Activated CD4-positive, alpha-beta T cell treated with anti-CD3 and anti-CD28 coated beads, Interleukin-2, amount 50 U/mL, for 4 hours (primary cell): ENCODE measurements at regions not wholly inside any gene's neighbourhood (a gene's known extent, or its start where the extent isn't known, plus 50 kb on each side); places are given as distances from the start of the nearest gene placed in this dataset.

Experiments used
- DNase-seq, 2 experiments: peaks; one replicate each; pipeline ENCODE4 v3.0.0-alpha.2; 2020

DNA sequence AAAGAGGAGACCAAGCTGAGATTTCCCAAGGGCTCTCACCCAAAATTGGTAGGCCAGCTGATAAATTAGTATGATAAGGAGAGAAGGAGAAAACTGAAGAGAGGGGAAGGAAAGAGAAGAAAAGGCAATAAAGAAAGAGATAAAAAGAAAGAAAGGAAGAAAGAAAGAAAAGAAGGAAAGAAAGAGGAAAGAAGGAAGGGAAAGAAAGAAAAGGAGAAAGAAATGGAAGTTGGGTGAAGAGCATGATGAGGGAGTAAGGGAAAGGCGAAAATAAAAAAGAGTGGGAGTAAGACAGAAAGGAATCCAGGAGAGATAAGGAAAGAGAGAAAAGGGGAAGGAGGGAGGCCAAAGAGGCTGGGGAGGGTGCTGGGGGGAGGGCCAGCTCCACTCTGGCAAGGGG lies 95.4 kb downstream of the MRM1 start:
- DNase-seq, result no peak

DNA sequence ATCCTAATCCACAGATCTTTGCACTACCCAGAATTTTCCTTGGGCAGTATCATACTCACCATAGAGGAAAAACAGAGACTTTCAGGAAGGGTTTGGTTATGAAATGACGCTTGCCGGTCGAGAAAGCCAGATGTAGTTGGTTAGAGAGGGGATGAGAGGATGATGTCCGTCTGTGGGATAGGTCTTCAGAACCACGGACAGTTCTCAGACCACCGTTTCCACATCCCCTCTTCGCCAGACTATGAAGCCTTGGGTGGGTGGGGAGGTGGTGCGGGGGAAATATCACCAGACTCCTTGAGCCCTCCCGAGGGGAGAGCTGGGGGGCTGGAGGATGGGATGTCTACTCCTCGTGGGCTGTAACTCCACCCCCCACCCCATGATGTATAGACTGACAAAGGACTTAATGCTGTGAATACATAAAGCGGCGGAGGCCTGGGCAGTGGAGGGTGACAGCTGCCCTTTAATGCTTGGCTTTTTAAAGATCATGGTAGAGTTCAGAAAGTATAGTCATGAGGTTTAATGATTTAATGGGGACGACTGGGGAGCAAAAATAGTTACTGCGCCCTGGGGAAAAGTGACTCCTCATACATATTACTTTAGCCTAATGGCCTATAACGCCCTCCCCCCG lies 96.6 kb downstream of the MRM1 start:
- no peak for DNase-seq

DNA sequence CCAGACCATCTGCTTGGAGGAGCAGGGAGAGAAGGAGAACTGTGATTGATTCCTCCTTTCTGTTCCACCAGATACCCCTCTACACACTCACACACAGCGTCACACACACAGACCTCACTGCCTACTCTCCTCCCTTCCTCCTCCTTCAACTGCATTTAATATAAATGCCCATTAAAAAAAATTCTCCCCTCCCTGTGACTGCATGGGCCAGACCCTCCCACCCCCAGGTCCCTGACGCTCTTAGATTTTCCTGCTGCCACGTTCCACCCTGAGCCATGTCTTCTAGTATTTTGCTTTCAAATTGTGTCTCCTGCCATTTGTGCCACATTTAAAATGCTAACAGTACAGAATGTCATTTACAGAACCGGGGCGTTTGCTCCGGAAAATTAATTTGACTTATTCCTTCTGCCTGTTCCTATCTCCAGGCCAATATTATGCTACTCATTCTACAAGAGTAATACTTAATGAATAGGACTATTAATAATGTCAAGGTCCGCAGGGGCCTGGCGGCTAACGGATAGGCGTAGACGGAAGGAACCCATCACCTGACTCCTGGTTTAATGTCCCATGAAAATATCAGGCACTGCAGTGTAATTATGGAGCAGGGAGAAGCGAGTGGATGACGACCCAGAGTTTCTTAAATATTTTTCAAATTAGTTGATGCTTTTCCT lies 100.2 kb downstream of the MRM1 start:
- no peak for DNase-seq

DNA sequence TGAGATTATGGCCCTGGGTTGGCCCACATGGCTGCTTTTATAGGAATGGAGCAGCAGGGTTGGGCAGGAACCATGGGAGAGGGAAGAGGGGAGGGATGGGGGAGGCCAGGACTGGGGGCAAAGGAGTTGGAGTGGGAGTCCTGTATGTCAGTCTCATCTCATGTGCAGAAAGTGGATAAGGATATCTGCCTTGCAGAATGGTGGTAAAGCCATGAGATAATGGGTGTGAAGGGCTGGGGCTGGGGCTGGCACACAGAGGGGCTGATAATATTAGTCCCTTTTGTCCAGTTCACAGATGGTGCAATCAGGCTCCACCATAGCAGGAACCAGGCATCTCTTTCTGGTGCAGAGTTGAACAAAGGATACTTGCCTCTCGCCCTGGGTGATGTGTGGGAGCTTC lies 101.3 kb downstream of the MRM1 start:
- no peak for DNase-seq

DNA sequence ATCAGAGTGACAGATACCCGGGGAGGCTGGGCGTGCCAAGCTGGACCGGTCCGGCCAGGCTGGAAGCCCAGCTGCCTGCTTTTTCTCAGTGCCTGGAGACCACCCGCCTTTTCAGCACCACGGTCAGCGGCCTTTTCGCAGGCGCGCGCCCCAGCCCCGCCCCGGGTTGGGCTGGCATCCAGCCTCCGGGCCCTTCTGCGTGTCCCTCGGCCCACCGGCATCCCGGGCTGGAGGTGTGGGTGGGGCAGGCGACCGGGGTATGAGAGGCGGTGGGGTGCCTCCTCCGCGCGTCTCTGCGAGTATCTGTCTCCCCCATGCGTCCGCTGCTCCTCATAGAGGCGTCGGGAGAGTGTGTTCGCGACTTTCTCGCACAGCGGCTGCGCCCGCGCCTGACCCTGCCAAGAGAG lies 102.5 kb downstream of the MRM1 start:
- peak in 1 of 2 experiments; percentile 29 for DNase-seq

DNA sequence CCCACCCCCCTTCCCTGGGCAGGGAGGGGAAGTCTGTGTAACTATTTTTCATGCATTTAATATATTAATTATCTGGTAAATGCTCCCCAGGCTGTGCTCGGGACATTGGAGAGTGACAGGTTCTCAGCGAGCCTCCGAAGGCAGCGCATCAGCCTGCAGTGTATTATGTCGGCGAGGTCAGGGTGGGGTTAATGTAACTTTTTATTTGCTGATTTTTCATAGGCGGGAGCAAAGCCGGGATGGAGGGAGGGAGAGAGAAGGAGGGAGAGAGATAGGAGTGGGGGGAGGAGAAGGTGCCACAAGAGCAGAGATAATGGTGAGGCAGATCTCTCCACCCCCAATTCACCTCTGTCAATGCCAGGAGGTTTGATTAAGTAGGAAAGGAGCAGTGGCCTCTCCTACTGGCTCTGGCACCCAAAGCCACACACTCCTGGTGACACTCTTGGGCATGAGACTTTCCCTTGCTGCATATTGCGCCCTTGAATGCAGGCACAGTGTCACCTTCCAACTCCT lies 104.0 kb downstream of the MRM1 start:
- no peak for DNase-seq

DNA sequence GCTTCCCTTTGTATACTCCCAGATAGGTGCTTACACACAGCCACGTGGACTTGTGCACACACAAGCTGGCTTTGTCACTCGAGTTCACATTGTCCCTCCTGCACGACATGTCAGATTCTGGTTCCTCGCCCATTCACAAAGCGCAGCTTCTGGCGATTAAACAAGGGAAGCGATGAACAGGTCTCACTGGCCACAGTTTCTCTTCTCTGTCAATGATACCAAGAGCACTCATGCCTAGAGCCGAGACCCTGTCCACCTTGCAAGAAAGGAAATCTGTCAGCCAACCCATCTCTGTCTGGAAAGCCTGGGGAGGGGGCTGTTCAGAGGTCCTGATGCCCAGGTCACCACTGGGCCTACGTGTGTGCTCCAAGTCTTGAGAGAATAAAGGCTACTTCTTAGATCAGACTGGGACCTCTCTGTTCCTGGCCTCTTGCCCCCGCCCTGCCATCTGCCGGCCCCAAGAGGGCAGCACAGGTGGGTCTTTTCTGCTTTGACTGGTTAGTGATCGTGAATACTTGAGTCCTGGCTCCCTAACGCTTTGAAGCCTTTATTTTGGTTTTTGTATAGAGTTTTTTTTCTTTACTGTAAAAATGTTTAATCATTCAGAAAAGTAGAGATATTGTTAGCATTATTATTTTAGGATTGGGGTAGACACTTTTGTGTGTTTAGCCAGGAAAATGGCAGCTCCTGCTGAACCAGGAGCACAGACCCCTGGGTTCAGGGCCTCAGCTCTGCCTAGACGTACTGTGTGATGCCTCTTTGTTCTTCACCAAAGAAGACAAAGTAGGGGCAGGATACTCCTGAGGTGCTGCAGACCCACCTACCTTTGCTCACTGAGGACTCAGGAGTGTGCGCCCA lies 104.7 kb downstream of the MRM1 start:
- DNase-seq, result peak; percentile 26 to 41

DNA sequence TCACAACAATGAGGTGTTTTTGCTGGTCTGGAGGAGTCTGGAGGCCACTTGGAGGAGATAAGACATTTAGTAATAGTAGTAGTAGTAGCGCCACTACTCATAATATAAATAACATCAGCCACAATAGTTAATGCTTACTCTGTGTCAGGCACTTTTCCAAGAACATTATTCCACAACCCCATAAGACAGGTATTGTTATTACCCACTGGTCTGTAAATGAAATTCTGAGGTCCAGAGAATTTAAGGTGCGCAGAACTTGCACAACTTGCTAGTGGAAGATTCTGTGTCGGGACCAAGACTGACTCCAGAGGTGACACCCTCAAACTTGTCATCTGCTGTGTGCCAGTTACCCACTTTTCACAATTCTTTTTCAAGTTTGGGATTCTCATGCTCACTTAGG lies 106.5 kb downstream of the MRM1 start:
- DNase-seq, result no peak

DNA sequence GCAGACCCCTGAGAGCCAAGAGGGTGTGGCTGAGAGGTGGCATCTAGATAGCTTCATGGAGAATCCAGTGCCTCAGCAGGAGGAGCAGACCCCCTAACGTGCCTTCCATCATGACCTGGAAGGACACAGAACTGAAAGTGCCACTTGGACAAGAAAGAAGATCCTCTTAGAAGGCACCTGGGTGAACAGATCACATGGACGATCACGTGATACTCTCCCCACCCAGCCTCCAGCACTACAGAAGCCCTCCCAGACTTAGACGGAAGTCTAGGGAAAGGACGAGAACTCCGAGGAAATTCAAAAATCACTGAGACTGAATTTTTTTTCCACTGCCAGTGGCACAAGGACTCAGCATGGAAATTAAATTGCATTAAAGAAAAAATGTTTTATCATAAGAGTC lies 113.4 kb downstream of the MRM1 start:
- DNase-seq, result no peak

DNA sequence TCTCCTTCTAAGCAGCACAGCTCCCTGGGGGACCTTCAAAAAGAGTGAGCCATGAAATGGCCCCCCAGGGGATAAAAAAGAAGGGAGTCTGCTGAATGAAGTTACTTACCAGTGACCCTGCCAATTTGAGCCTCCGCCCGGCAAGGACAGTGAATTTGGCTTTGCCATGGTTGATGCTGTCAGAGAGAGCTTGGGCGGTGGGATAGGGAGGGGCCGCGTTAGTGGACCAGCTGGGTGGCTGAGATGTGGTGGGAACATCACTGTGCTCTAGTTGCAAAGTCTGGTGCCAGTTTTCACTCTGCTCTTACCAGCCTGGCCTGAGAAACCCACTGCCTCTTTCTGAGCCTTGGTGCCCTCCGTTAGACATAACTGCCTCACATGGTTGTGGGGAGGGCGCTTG lies 114.6 kb downstream of the MRM1 start:
- DNase-seq, result no peak

DNA sequence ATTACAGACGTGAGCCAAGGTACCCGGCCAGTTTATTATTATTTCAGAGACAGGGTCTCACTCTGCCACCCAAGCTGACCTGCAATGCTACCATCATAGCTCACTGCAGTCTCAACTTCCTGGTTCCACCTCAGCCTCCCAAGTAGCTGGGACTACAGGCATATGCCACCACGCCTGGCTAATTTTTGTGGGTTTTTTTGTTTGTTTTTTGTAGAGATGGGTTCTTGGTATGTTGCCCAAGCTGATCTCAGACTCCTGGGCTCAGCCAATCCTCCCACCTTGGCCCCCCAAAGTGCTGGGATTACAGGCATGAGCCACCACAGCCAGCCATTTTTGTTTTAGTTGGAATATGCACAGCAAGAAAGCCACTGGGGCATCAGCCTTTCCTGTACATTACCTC lies 115.7 kb downstream of the MRM1 start:
- DNase-seq, result no peak

DNA sequence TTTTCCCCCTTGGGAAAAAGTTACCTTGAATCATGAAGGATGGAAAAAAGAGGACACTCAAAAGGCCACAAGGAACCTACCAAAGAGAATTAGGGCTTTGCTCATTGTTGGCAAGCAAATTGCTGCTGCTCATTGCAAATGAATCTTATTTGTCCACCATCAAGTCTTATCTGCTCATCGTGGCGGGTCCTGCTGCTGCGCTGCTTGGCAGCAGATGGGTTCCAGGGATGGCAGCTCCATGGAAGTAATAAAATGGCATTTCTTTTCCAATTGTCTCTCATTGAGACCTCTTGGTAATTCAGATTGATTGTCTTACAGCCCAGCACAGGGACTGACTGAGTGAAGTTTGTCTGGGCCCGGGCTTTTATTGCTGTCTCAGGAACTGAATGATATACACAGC lies 118.7 kb downstream of the MRM1 start:
- DNase-seq, result no peak

DNA sequence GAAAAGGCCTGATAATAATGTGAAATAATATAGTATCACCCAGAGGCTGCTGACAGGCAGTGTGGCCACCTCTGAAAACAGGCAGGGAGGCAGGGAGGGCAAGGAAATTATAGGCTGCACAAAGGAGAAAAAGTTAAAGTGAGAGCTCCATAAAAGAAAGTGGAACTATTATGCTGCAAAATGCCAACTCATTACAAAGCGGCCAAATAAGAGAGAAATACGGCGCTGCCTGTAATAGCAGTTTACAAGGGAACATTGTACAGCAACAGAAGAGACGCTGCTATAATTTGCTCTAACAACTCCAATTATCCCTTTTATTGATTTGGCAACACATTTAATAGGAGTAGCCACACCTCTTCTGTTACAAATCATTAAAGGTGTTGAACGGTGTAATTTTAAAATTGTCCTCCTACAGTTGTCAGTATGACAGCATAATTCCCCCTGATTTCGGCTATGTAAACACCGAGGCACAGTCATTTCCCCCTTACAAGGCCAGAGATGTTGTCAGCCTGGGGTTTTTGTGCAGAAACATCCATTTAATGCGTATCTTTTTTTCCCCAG lies 120.3 kb downstream of the MRM1 start:
- DNase-seq, result peak; percentile 17 to 27

DNA sequence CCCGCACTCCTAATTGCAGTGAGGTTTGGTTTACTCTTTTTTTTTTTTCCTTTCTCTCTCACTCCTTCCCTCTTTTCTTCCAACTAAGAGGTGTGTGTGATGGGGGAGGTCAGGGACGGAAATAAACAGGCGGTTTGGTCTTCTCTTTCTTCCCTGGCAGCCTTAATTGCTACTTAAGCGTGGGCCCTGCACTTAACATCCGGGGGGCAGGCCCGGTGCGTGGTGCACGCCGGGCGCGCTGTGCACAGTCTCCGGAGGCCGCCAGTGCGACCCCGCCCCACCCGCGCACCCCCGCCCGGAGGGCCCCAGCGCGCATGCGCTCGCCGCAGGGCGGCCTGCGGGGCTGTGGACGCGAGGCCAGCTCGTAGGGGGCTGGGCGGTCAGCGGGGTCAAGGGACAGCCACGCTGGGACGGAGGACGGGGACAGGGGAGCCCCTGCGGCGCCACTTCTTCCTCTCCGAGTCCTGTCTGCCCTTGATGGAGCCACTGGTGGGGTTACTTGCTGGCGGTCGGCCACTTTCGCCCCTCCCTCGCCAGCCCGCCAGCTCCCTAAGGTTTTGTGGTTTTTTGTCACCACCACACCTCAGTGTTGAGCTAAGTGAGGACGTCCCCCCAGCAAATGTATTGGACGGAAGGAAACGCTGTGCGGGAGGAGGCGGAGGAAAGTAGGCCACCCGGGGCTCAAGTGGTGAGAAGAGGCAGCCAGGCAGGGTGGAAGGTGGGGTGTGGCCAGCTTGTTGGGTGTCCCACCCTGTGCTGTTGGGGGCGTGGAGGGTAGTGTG lies 120.9 kb downstream of the MRM1 start:
- peak; percentile 65 to 70 for DNase-seq

DNA sequence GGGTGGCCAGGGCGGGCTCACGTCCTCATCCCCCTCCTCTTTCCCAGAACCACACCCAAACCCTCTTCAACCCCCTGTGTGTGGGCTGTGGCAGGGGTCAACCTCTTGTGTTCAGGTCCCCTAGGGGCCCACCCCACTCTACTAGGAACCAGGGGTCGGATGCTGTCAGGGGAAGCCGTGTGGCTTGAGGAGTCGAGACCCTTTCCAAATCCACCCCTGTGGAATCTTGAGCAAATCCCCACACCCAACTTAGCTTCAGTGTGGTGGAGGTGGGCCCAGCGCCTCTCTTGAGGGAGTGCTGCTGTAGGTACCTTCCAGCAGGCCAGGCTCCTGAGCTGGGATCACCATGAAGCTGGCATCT lies 121.5 kb downstream of the MRM1 start:
- no peak for DNase-seq

DNA sequence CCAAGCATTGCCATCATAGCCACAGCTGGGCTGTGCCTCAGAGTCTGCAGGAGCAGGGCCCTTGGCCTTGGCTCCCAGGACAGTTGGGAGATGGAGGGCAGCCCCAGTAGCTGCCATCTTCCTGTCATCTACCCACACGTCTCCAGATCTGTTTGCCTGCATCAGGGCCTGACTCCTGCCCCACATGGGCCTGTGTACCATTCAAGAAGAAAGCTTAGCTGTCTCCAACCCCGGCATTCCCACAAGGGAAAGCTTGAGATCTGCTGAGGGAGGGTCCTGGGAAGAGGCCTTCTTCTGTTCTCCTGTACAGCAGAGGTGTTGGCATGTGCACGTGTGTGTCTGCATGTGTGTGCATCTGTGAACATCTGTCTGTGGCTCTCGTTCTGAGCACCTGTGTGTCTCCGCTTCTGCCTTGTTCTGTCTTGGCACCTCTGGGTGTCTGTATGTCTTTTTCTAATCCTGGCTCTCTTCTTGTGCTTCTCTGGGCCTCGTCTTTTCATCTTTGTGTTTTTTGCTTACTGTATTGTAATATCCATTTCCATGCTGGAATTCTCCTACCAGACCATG lies 122.2 kb downstream of the MRM1 start:
- no peak for DNase-seq

DNA sequence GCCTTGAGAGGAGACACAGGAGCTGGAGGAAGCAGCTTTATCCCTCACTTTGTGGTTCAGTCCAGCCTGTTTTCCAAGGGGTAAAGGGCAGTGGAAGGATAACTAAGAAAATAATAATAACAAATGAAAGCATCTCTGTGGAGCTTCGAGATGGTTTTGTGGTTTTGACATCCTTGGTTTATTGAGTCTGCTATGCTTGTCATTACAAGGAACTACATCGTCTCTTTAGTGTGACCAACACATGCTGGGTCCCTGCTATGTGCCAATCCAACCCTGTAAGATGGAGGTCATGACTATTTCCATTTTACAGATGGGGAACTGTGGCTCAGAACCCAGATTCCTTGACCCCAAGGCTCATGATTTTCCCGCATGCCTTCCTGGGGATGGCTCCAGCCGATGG lies 124.8 kb downstream of the MRM1 start:
- no peak for DNase-seq

DNA sequence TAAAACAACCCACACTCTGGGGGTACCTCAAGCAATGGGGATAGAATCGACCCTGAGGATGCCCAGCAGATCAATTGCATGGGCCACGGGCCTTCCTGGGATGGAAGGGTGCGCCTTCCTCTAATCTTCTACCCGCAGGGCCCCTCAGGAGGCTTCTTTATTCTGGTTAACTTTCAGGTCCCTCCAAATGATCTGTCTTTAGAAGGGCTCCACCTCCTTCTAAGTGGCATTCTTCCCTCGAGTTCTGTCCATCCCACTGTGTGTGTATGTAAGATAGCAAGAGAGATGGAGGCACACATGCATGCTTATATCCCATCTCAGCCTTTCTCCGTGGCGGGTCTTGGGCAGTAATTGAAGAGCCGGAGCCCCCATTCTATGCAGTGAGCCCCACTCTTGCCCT lies 125.7 kb downstream of the MRM1 start:
- DNase-seq, result no peak

DNA sequence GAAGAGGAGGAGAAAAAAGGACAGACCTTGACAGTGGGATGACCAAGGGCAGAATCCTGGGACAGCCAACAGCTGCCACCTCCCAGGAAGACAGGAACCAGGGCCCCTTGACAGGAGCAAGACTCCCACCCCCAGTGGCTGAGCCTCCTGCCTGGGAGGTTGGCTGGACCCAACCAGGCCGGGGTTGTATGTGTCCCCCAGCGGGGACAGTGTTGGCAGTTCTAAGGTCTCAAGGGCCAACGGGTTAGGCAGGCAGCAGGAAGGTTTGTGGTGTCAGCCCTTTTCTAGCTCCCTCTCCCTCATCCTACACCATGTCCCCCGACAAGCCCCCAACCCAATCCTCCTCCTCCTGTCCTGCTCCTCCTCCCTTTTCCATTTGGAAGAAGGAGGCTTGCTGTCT lies 126.2 kb downstream of the MRM1 start:
- no peak for DNase-seq

DNA sequence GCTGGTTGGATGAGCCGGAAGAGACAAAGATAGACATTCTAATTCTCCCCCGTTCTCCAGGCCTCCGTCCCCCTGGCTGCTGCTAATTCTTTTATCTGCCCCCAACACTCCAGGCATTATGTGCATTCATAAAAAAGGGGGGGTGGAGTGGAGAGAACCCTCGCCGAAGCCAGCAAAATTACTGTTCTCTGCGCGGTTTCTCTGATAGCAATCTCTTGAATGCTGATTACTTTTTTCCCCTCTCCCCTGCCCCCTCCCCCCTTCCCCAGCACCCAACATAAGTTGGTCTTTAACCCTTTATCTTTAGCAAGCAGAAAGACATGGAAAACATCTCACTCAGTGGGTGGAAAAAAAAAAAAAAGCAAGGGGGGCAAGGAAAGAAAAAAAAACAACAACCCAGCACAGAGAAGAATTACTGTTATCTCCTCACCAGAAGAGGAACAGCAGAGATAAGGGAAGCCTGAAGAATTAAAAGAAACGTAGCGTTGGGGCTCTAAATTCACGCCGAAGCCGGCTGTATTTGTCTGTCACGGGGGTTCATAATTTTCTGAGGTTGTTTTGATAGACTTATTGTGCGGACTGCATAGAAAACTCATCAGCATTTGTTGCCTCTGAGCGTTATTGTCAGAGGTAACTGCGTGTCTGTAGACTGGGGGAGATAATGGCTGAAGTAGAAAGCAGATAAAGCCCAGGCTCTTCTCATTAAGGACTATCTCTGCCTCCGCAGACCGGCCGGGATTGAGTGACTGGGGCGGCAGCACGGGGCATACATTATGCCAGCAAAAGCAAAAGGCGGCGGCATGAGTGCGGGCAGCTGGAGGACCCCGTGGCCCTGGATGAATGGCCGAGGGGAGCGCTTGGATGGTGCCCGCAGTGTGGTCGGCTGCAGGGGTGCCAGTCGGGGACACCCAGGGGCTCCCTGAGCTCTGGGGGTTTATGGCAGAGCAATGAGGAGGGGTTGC lies 126.9 kb downstream of the MRM1 start:
- DNase-seq, result peak; percentile 34 to 38
